HEK293 (cell line): ENCODE measurements at regions not wholly inside any gene's neighbourhood (a gene's known extent, or its start where the extent isn't known, plus 50 kb on each side); places are given as distances from the start of the nearest gene placed in this dataset.
A peak's percentile ranks its signal among the peaks of the same experiment; 100 is the strongest.

Source experiments
- CTCF ChIA-PET: fragments of 350-600 bp; formaldehyde crosslinking; extraction: SDS; loops from one replicate; lab custom pipeline; 2021; ENCODE audit warnings: antibody characterized with exemption; lab: Yijun Ruan, JAX
- POLR2A ChIA-PET: fragments of 300-600 bp; formaldehyde crosslinking; extraction: SDS; loops from one replicate; lab custom pipeline; 2020; ENCODE audit warnings: antibody characterized with exemption, inconsistent platforms; lab: Yijun Ruan, JAX
- H3K27ac ChIP-seq: fragments of 200-500 bp; sonication (Bioruptor generic); 2 replicates; pipeline ENCODE4 v1.5.1; 2014; ENCODE audit warnings: low read depth, low read length, control low read depth, inconsistent platforms; ENCODE audit errors: extremely low read depth
- H3K36me3 ChIP-seq, 2 experiments: fragments of 200-500 bp in 1 of 2; sonication (Bioruptor generic) in 1 of 2; 1 replicate in 1 of 2; 2 replicates in 1 of 2; pipeline ENCODE4 v1.5.1; 2014 to 2017; ENCODE audit warnings: inconsistent platforms in 2 of 2, low read length in 2 of 2; ENCODE audit not compliant: control insufficient read depth in 2 of 2, insufficient read depth in 1 of 2
- H3K4me1 ChIP-seq: fragments of 200-500 bp; sonication (Bioruptor generic); 2 replicates; pipeline ENCODE4 v1.5.1; 2014; ENCODE audit warnings: mild to moderate bottlenecking, low read length, inconsistent platforms; ENCODE audit not compliant: control insufficient read depth, insufficient read depth
- H3K4me3 ChIP-seq: 2 replicates; pipeline ENCODE4 v1.5.1; 2011; ENCODE audit warnings: low read depth, mild to moderate bottlenecking, control low read depth, low read length, moderate library complexity
- H3K9me3 ChIP-seq: fragments of 200-500 bp; sonication (Bioruptor generic); 2 replicates; pipeline ENCODE4 v1.5.1; 2014; ENCODE audit warnings: low read depth, low read length, inconsistent platforms; ENCODE audit not compliant: control insufficient read depth, insufficient read depth
- AEBP2 ChIP-seq: fragments of 450-650 bp; formaldehyde crosslinking; IDR thresholded peaks from 2 replicates; pipeline ENCODE4 v1.5.1; 2016; ENCODE audit warnings: missing biosample characterization, missing genetic modification characterization, borderline replicate concordance
- OVOL3 ChIP-seq: fragments of 450-650 bp; formaldehyde crosslinking; IDR thresholded peaks from 2 replicates; pipeline ENCODE4 v1.5.1; 2016; ENCODE audit warnings: missing biosample characterization, missing genetic modification characterization
- ZBTB44 ChIP-seq: fragments of 450-650 bp; IDR thresholded peaks from 2 replicates; pipeline ENCODE4 v1.5.1; 2018; ENCODE audit warnings: missing biosample characterization, mild to moderate bottlenecking, missing genetic modification characterization
- ZNF391 ChIP-seq: fragments of 450-650 bp; formaldehyde crosslinking; IDR thresholded peaks from 2 replicates; pipeline ENCODE4 v1.5.1; 2016; ENCODE audit warnings: low read depth, missing biosample characterization, missing genetic modification characterization, borderline replicate concordance
- ZNF449 ChIP-seq: fragments of 450-650 bp; formaldehyde crosslinking; IDR thresholded peaks from 2 replicates; pipeline ENCODE4 v1.5.1; 2017; ENCODE audit warnings: missing biosample characterization, mild to moderate bottlenecking, missing genetic modification characterization, moderate library complexity

- TF ChIP-seq ZNF391 (tag by site-specific recombination) = no peak
- TF ChIP-seq, all 188 proteins: peak for 0
- Histone ChIP-seq H3K4me3 (no peak overlapping the region), H3K36me3 (no peaks in the 10 kb centered on the region), H3K4me1 (no peaks in the 10 kb centered on the region), H3K9me3 (no peaks in the 10 kb centered on the region), H3K27ac (no peak overlapping the region)
- ChIA-PET POLR2A (no interaction called here), CTCF (interaction anchor here (1.4 kb wide), 1 partner anchor 12 kb away, joined by 3 read pairs; no protein-coding TSS in a partner anchor)
These were observed 214.5 kb downstream of the TMEM167A start for GRCh38 chr5:82862711-82863110.

- Histone ChIP-seq H3K4me3 (no peak overlapping the region), H3K9me3 (no peaks in the 10 kb centered on the region), H3K27ac (no peak overlapping the region), H3K36me3 (no peaks in the 10 kb centered on the region), H3K4me1 (no peaks in the 10 kb centered on the region)
- ChIA-PET CTCF (interaction anchor here (1.4 kb wide), 1 partner anchor 12 kb away, joined by 3 read pairs; no protein-coding TSS in a partner anchor), POLR2A (no interaction called here)
- TF ChIP-seq ZNF391 (tag by site-specific recombination) = no peak
These were observed 214.9 kb downstream of the TMEM167A start for GRCh38 chr5:82862261-82862660.

- Histone ChIP-seq H3K36me3 (no peaks in the 10 kb centered on the region), H3K27ac (no peak overlapping the region), H3K9me3 (no peaks in the 10 kb centered on the region), H3K4me3 (no peak overlapping the region), H3K4me1 (no peaks in the 10 kb centered on the region)
- POLR2A ChIA-PET = no interaction called here
- CTCF ChIA-PET = interaction anchor here (0.7 to 1.4 kb wide), 2 partner anchors 11 to 525 kb away, joined by 3 read pairs; no protein-coding TSS in a partner anchor
- no peak for TF ChIP-seq AEBP2 (tag by site-specific recombination)
- TF ChIP-seq ZNF449 (tag by site-specific recombination) = peak; percentile 50; the same call in 1 of the 2 replicates
- TF ChIP-seq, all 188 proteins: peak for 1
These were observed 215.5 kb downstream of the TMEM167A start for GRCh38 chr5:82861701-82862100.

- Histone ChIP-seq H3K4me3 (no peak overlapping the region), H3K4me1 (no peaks in the 10 kb centered on the region), H3K27ac (no peak overlapping the region), H3K36me3 (no peaks in the 10 kb centered on the region), H3K9me3 (no peaks in the 10 kb centered on the region)
- ChIA-PET POLR2A (no interaction called here), CTCF (no interaction called here)
- no peak for TF ChIP-seq OVOL3
- no peak for TF ChIP-seq ZBTB44 (tag by site-specific recombination)
These were observed 217.6 kb downstream of the TMEM167A start for GRCh38 chr5:82859451-82860140.
